ENCODE measurements at regions not wholly inside any gene's neighbourhood (a gene's known extent, or its start where the extent isn't known, plus 50 kb on each side); places are given as distances from the start of the nearest gene placed in this dataset.

GRCh38 chr2:150133623-150134022 is 353.8 kb downstream of the RND3 start:
- ATAC-seq (ENCODE audit: insufficient number of reproducible peaks, low FRiP score, low read depth) (no peak), DNase-seq (ENCODE audit: low spot score) (no peak)
- Histone ChIP-seq H3K4me3 (no peak overlapping the region), H3K9me3 (no peaks in the 10 kb centered on the region), H3K36me3 (no peaks in the 10 kb centered on the region), H3K27me3 (replicated peaks; ENCODE audit: insufficient read depth) (no peaks in the 10 kb centered on the region), H3K27ac (no peak overlapping the region), H3K4me1 (ENCODE audit: control insufficient read depth in 1 of 2, low read depth in 2 of 2) (no peaks in the 10 kb centered on the region)
- TF ChIP-seq CTCF (IDR thresholded peaks at IDR 0.05), result no peak

GRCh38 chr2:150129921-150130575 is 357.4 kb downstream of the RND3 start:
- Histone ChIP-seq H3K4me1 (ENCODE audit: control insufficient read depth in 1 of 2, low read depth in 2 of 2) (no peaks in the 10 kb centered on the region), H3K9me3 (no peaks in the 10 kb centered on the region), H3K4me3 (no peak overlapping the region), H3K27me3 (replicated peaks; ENCODE audit: insufficient read depth) (no peaks in the 10 kb centered on the region), H3K27ac (no peak overlapping the region), H3K36me3 (no peaks in the 10 kb centered on the region)
- no peak for TF ChIP-seq CTCF (IDR thresholded peaks at IDR 0.05)
- DNase-seq (ENCODE audit: low spot score) (no peak), ATAC-seq (ENCODE audit: insufficient number of reproducible peaks, low FRiP score, low read depth) (no peak)

GRCh38 chr2:150127995-150128394 is 359.5 kb downstream of the RND3 start:
- Histone ChIP-seq H3K27me3 (replicated peaks; ENCODE audit: insufficient read depth) (no peaks in the 10 kb centered on the region), H3K27ac (no peak overlapping the region), H3K4me3 (no peak overlapping the region), H3K9me3 (no peaks in the 10 kb centered on the region), H3K4me1 (ENCODE audit: control insufficient read depth in 1 of 2, low read depth in 2 of 2) (no peaks in the 10 kb centered on the region), H3K36me3 (no peaks in the 10 kb centered on the region)
- DNase-seq (ENCODE audit: low spot score) (no peak), ATAC-seq (ENCODE audit: insufficient number of reproducible peaks, low FRiP score, low read depth) (no peak)
- no peak for TF ChIP-seq CTCF (IDR thresholded peaks at IDR 0.05)

GRCh38 chr2:150127346-150127990 is 360.0 kb downstream of the RND3 start:
- TF ChIP-seq CTCF (IDR thresholded peaks at IDR 0.05), result no peak
- no peaks in the 10 kb centered on the region for H3K27me3 ChIP-seq (replicated peaks; ENCODE audit: insufficient read depth)
- H3K36me3 ChIP-seq, result no peaks in the 10 kb centered on the region
- H3K27ac ChIP-seq, result no peak overlapping the region
- DNase-seq (ENCODE audit: low spot score) (no peak), ATAC-seq (ENCODE audit: insufficient number of reproducible peaks, low FRiP score, low read depth) (no peak)
- no peaks in the 10 kb centered on the region for H3K4me1 ChIP-seq (ENCODE audit: control insufficient read depth in 1 of 2, low read depth in 2 of 2)
- no peak overlapping the region for H3K4me3 ChIP-seq
- no peaks in the 10 kb centered on the region for H3K9me3 ChIP-seq

- Histone ChIP-seq H3K4me3 (no peak overlapping the region), H3K27me3 (replicated peaks; ENCODE audit: insufficient read depth) (no peaks in the 10 kb centered on the region), H3K27ac (no peak overlapping the region), H3K4me1 (ENCODE audit: control insufficient read depth in 1 of 2, low read depth in 2 of 2) (no peaks in the 10 kb centered on the region), H3K36me3 (no peaks in the 10 kb centered on the region), H3K9me3 (no peaks in the 10 kb centered on the region)
- no peak for TF ChIP-seq CTCF (IDR thresholded peaks at IDR 0.05)
- DNase-seq (ENCODE audit: low spot score), result no peak
- no peak for ATAC-seq (ENCODE audit: insufficient number of reproducible peaks, low FRiP score, low read depth)
These were observed 360.6 kb downstream of the RND3 start for GRCh38 chr2:150126839-150127238.

Data from thoracic aorta (tissue), 2 donors.